LNCAP (cell line): ENCODE measurements at regions not wholly inside any gene's neighbourhood (a gene's known extent, or its start where the extent isn't known, plus 50 kb on each side); places are given as distances from the start of the nearest gene placed in this dataset.

ENCODE experiments used
- CTCF ChIP-seq: fragments of 450-650 bp; IDR thresholded peaks from 2 replicates; pipeline ENCODE4 v1.5.1; 2017; ENCODE audit warnings: mild to moderate bottlenecking

- no peak for TF ChIP-seq CTCF
Observed at GRCh38 chr17:77877646-77878355, 80.7 kb upstream of the TNRC6C start.

- no peak for TF ChIP-seq CTCF
Observed at GRCh38 chr17:77879226-77879895, 79.1 kb upstream of the TNRC6C start.

GRCh38 chr17:77879896-77880280 is 78.6 kb upstream of the TNRC6C start:
- TF ChIP-seq CTCF: no peak

GRCh38 chr17:77880711-77881450 is 77.6 kb upstream of the TNRC6C start:
- no peak for TF ChIP-seq CTCF

GRCh38 chr17:77881545-77881944 is 77.0 kb upstream of the TNRC6C start:
- TF ChIP-seq CTCF: no peak

GRCh38 chr17:77882040-77882439 is 76.5 kb upstream of the TNRC6C start:
- TF ChIP-seq CTCF: no peak

- no peak for TF ChIP-seq CTCF
Observed at GRCh38 chr17:77882481-77883212, 75.9 kb upstream of the TNRC6C start.
